HG03095 (cell line): ENCODE measurements at regions not wholly inside any gene's neighbourhood (a gene's known extent, or its start where the extent isn't known, plus 50 kb on each side); places are given as distances from the start of the nearest gene placed in this dataset.

ENCODE experiments used
- ATAC-seq: cut with Tn5 transposase; IDR thresholded peaks from one replicate; pipeline ENCODE4 v1.9.1; 2021; ENCODE audit warnings: moderate library complexity; ENCODE audit not compliant: unreplicated experiment

- ATAC-seq = no peak
Measured at GRCh38 chr6:90406142-90406794, 109.6 kb upstream of the BACH2 start.

- no peak for ATAC-seq
Measured at GRCh38 chr6:90403489-90404381, 107.1 kb upstream of the BACH2 start.

GRCh38 chr6:90402831-90403192 is 106.2 kb upstream of the BACH2 start:
- no peak for ATAC-seq

GRCh38 chr6:90401933-90402830 is 105.5 kb upstream of the BACH2 start:
- ATAC-seq = no peak

- no peak for ATAC-seq
Measured at GRCh38 chr6:90399970-90400369, 103.3 kb upstream of the BACH2 start.

GRCh38 chr6:90397929-90398674 is 101.5 kb upstream of the BACH2 start:
- no peak for ATAC-seq

GRCh38 chr6:90397047-90397446 is 100.4 kb upstream of the BACH2 start:
- no peak for ATAC-seq

GRCh38 chr6:90393232-90393884 is 96.7 kb upstream of the BACH2 start:
- ATAC-seq = no peak

- no peak for ATAC-seq
Measured at GRCh38 chr6:90390379-90390778, 93.7 kb upstream of the BACH2 start.

- no peak for ATAC-seq
Measured at GRCh38 chr6:90388395-90388794, 91.8 kb upstream of the BACH2 start.

GRCh38 chr6:90387826-90388225 is 91.2 kb upstream of the BACH2 start:
- no peak for ATAC-seq

- ATAC-seq = no peak
Measured at GRCh38 chr6:90387383-90387775, 90.7 kb upstream of the BACH2 start.

GRCh38 chr6:90386399-90387382 is 90.0 kb upstream of the BACH2 start:
- no peak for ATAC-seq

GRCh38 chr6:90385759-90386313 is 89.2 kb upstream of the BACH2 start:
- ATAC-seq = no peak

GRCh38 chr6:90384720-90385119 is 88.1 kb upstream of the BACH2 start:
- no peak for ATAC-seq

- no peak for ATAC-seq
Measured at GRCh38 chr6:90383196-90383822, 86.7 kb upstream of the BACH2 start.

GRCh38 chr6:90382760-90383159 is 86.1 kb upstream of the BACH2 start:
- ATAC-seq = no peak
